Neural progenitor cell (in vitro differentiated cells): ENCODE measurements at regions not wholly inside any gene's neighbourhood (a gene's known extent, or its start where the extent isn't known, plus 50 kb on each side); places are given as distances from the start of the nearest gene placed in this dataset.

Experiments
- CTCF ChIP-seq: fragments of 200-600 bp; sonication (generic); IDR thresholded peaks from 2 replicates; pipeline ENCODE4 v1.5.1; 2017; ENCODE audit warnings: antibody characterized with exemption, mild to moderate bottlenecking
- EZH2 ChIP-seq: fragments of 200-600 bp; sonication (generic); IDR thresholded peaks from 2 replicates; pipeline ENCODE4 v1.6.1; 2017; ENCODE audit warnings: antibody characterized with exemption, mild to moderate bottlenecking, moderate library complexity
- EZH2phosphoT487 ChIP-seq: fragments of 200-600 bp; sonication (generic); IDR thresholded peaks from 2 replicates; pipeline ENCODE4 v1.6.1; 2017; ENCODE audit warnings: antibody characterized with exemption

GRCh38 chr9:108053555-108054061, 564.0 kb upstream of the KLF4 start:
- TF ChIP-seq EZH2phosphoT487 (no peak), EZH2 (no peak), CTCF (no peak)
